Fibroblast of the aortic adventitia (primary cell): ENCODE measurements at regions not wholly inside any gene's neighbourhood (a gene's known extent, or its start where the extent isn't known, plus 50 kb on each side); places are given as distances from the start of the nearest gene placed in this dataset.
"Not testable (repeated sequence)": the region's sequence is repeated elsewhere in the genome, so short reads cannot be mapped to it uniquely, and the experiment has no call there.

Experiments
- DNase-seq: peaks from one replicate; pipeline ENCODE4 v3.0.0-alpha.2; 2010; ENCODE audit warnings: low read depth
- H3K4me3 ChIP-seq: 2 replicates; pipeline ENCODE4 v1.5.1; 2011; ENCODE audit warnings: low read depth, mild to moderate bottlenecking, control low read depth, low read length, moderate library complexity
- CTCF ChIP-seq: IDR thresholded peaks from 2 replicates; pipeline ENCODE4 v1.5.1; 2011; ENCODE audit warnings: mild to moderate bottlenecking, low read length, control low read depth, inconsistent platforms; ENCODE audit not compliant: insufficient read depth

GRCh38 chr2:101627285-101628029, 70.0 kb upstream of the MAP4K4 start:
- DNase-seq: no peak
- no peak for TF ChIP-seq CTCF
- no peak overlapping the region for H3K4me3 ChIP-seq

- not testable (repeated sequence) for DNase-seq, H3K4me3 ChIP-seq
Observed at GRCh38 chr2:101625814-101626213, 71.7 kb upstream of the MAP4K4 start.

- H3K4me3 ChIP-seq: no peak overlapping the region
- no peak for TF ChIP-seq CTCF
- peak; percentile 17 for DNase-seq
Observed at GRCh38 chr2:101625387-101625786, 72.1 kb upstream of the MAP4K4 start.

- no peak overlapping the region for H3K4me3 ChIP-seq
- no peak for DNase-seq
- TF ChIP-seq CTCF: no peak
Observed at GRCh38 chr2:101624706-101625332, 72.7 kb upstream of the MAP4K4 start.

- no peak for TF ChIP-seq CTCF
- no peak overlapping the region for H3K4me3 ChIP-seq
- DNase-seq: no peak
Observed at GRCh38 chr2:101623031-101623521, 74.4 kb upstream of the MAP4K4 start.

GRCh38 chr2:101622210-101623030, 75.1 kb upstream of the MAP4K4 start:
- TF ChIP-seq CTCF: no peak
- no peak for DNase-seq
- no peak overlapping the region for H3K4me3 ChIP-seq

- H3K4me3 ChIP-seq: no peak overlapping the region
- DNase-seq: no peak
- TF ChIP-seq CTCF: no peak
Observed at GRCh38 chr2:101619191-101619591, 78.3 kb upstream of the MAP4K4 start.
